HG03280 (cell line): ENCODE measurements at regions not wholly inside any gene's neighbourhood (a gene's known extent, or its start where the extent isn't known, plus 50 kb on each side); places are given as distances from the start of the nearest gene placed in this dataset.
"Not testable (repeated sequence)": the region's sequence is repeated elsewhere in the genome, so short reads cannot be mapped to it uniquely, and the experiment has no call there.

Source experiments
- ATAC-seq: cut with Tn5 transposase; IDR thresholded peaks from one replicate; pipeline ENCODE4 v1.9.1; 2021; ENCODE audit warnings: mild to moderate bottlenecking, moderate library complexity; ENCODE audit not compliant: unreplicated experiment

- ATAC-seq: no peak
These were observed 50.1 kb upstream of the BCL6 start for GRCh38 chr3:187795207-187795960.

GRCh38 chr3:187798126-187798525 is 52.9 kb upstream of the BCL6 start:
- no peak for ATAC-seq

GRCh38 chr3:187798531-187799530 is 53.6 kb upstream of the BCL6 start:
- no peak for ATAC-seq

- peak; percentile 43 for ATAC-seq
These were observed 54.8 kb upstream of the BCL6 start for GRCh38 chr3:187799942-187800641.

- no peak for ATAC-seq
These were observed 55.9 kb upstream of the BCL6 start for GRCh38 chr3:187801152-187801551.

GRCh38 chr3:187802203-187802927 is 57.1 kb upstream of the BCL6 start:
- no peak for ATAC-seq

GRCh38 chr3:187802928-187803259 is 57.6 kb upstream of the BCL6 start:
- peak; percentile 92 for ATAC-seq

- no peak for ATAC-seq
These were observed 59.0 kb upstream of the BCL6 start for GRCh38 chr3:187804120-187804744.

GRCh38 chr3:187804745-187805121 is 59.5 kb upstream of the BCL6 start:
- ATAC-seq: no peak

- ATAC-seq: no peak
These were observed 60.5 kb upstream of the BCL6 start for GRCh38 chr3:187805774-187806173.

GRCh38 chr3:187807086-187807862 is 62.0 kb upstream of the BCL6 start:
- ATAC-seq: no peak

- ATAC-seq: no peak
These were observed 63.2 kb upstream of the BCL6 start for GRCh38 chr3:187808527-187808895.

GRCh38 chr3:187809612-187809991 is 64.3 kb upstream of the BCL6 start:
- no peak for ATAC-seq

GRCh38 chr3:187810021-187810446 is 64.8 kb upstream of the BCL6 start:
- ATAC-seq: no peak

- no peak for ATAC-seq
These were observed 66.5 kb upstream of the BCL6 start for GRCh38 chr3:187811585-187812250.

- ATAC-seq: no peak
These were observed 67.2 kb upstream of the BCL6 start for GRCh38 chr3:187812496-187812895.

- no peak for ATAC-seq
These were observed 67.9 kb upstream of the BCL6 start for GRCh38 chr3:187813198-187813597.

- not testable (repeated sequence) for ATAC-seq
These were observed 72.5 kb upstream of the BCL6 start for GRCh38 chr3:187817766-187818165.
